K562 (cell line): ENCODE measurements at regions not wholly inside any gene's neighbourhood (a gene's known extent, or its start where the extent isn't known, plus 50 kb on each side); places are given as distances from the start of the nearest gene placed in this dataset.

Experiments used
- BACH1 ChIP-seq: fragments of 200-800 bp; sonication (Bioruptor generic); IDR thresholded peaks from 2 replicates; pipeline ENCODE4 v1.6.1; 2016; ENCODE audit warnings: missing genetic modification characterization, missing compliant biosample characterization
- BRCA1 ChIP-seq, 2 experiments: fragments of 450-650 bp in 1 of 2; sonication (generic) in 1 of 2; formaldehyde crosslinking in 1 of 2; IDR thresholded peaks; 2 replicates each; pipeline versions ENCODE4 v1.5.0 to v1.6.1; 2017 to 2020; ENCODE audit warnings: mild to moderate bottlenecking in 1 of 2, missing genetic modification reagents in 1 of 2
- BRD4 ChIP-seq: fragments of 200-600 bp; sonication (generic); IDR thresholded peaks from 2 replicates; pipeline ENCODE4 v1.6.1; 2017; ENCODE audit warnings: inconsistent platforms
- CHD2 ChIP-seq: IDR thresholded peaks from 2 replicates; pipeline ENCODE4 v1.6.1; 2011; ENCODE audit warnings: low read depth, low read length
- CHD4 ChIP-seq: fragments of 200-600 bp; sonication (generic); IDR thresholded peaks from 3 replicates; pipeline ENCODE4 v1.6.1; 2012; ENCODE audit warnings: low read depth, mild to moderate bottlenecking, mixed read lengths, low read length, inconsistent platforms; ENCODE audit not compliant: insufficient read depth, insufficient replicate concordance, poor library complexity, severe bottlenecking
- DMBX1 ChIP-seq: fragments of 250-450 bp; sonication (Bioruptor Pico); IDR thresholded peaks from 2 replicates; pipeline ENCODE4 v1.8.0; 2022; ENCODE audit warnings: inconsistent platforms, mild to moderate bottlenecking, moderate library complexity, borderline replicate concordance
- E2F1 ChIP-seq: sonication (generic); formaldehyde crosslinking; IDR thresholded peaks from 2 replicates; pipeline ENCODE4 v1.8.1; 2023; ENCODE audit warnings: mild to moderate bottlenecking, missing genetic modification reagents, moderate library complexity
- FOXA1 ChIP-seq: fragments of 450-650 bp; IDR thresholded peaks from 2 replicates; pipeline ENCODE4 v1.6.1; 2016; ENCODE audit warnings: mild to moderate bottlenecking, borderline replicate concordance
- HNRNPL ChIP-seq: fragments of 200-400 bp; formaldehyde crosslinking; IDR thresholded peaks from 2 replicates; pipeline ENCODE4 v1.6.1; 2017; ENCODE audit warnings: low read depth, mild to moderate bottlenecking, low read length
- LCOR ChIP-seq: sonication (generic); formaldehyde crosslinking; IDR thresholded peaks from 2 replicates; pipeline ENCODE4 v1.8.0; 2022; ENCODE audit warnings: mild to moderate bottlenecking, missing genetic modification reagents
- MYNN ChIP-seq, 2 experiments: sonication (generic); formaldehyde crosslinking in 1 of 2; IDR thresholded peaks; 2 replicates each; pipeline versions ENCODE4 v1.5.0 to v1.6.1; 2016 to 2020; ENCODE audit warnings: antibody characterized with exemption in 1 of 2, missing genetic modification reagents in 1 of 2
- NCOA4 ChIP-seq: fragments of 450-650 bp; IDR thresholded peaks from 2 replicates; pipeline ENCODE4 v1.6.1; 2018; ENCODE audit warnings: mild to moderate bottlenecking; ENCODE audit not compliant: partially characterized antibody
- NFIC ChIP-seq: fragments of 450-650 bp; IDR thresholded peaks from 2 replicates; pipeline ENCODE4 v1.6.1; 2017; ENCODE audit warnings: mild to moderate bottlenecking, inconsistent platforms
- NRF1 ChIP-seq, 2 experiments: fragments of 450-650 bp; IDR thresholded peaks in 1 of 2; conservative IDR thresholded peaks in 1 of 2; 2 replicates each; pipeline ENCODE4 v1.6.1; 2014; ENCODE audit warnings: mild to moderate bottlenecking in 2 of 2
- PHF21A ChIP-seq: fragments of 450-650 bp; IDR thresholded peaks from 2 replicates; pipeline ENCODE4 v1.6.1; 2017; ENCODE audit warnings: low read depth, borderline replicate concordance
- PPARD ChIP-seq: fragments of 250-450 bp; sonication (Bioruptor Pico); IDR thresholded peaks from 2 replicates; pipeline ENCODE4 v1.8.0; 2022; ENCODE audit warnings: inconsistent platforms, mild to moderate bottlenecking, moderate library complexity
- PTRF ChIP-seq: fragments of 450-650 bp; IDR thresholded peaks from 2 replicates; pipeline ENCODE4 v1.6.1; 2016; ENCODE audit warnings: mild to moderate bottlenecking, missing genetic modification characterization, missing compliant biosample characterization
- RFX1 ChIP-seq: fragments of 450-650 bp; IDR thresholded peaks from 2 replicates; pipeline ENCODE4 v1.6.1; 2016; ENCODE audit warnings: mild to moderate bottlenecking, moderate library complexity
- TAF7 ChIP-seq: fragments of 450-650 bp; IDR thresholded peaks from 2 replicates; pipeline ENCODE4 v1.6.1; 2016; ENCODE audit warnings: missing genetic modification characterization, missing compliant biosample characterization
- YY1 ChIP-seq, 3 experiments: IDR thresholded peaks; 2 replicates each; pipeline ENCODE4 v1.6.1; 2011; ENCODE audit warnings: low read length in 2 of 3, mild to moderate bottlenecking in 2 of 3, moderate library complexity in 2 of 3, borderline replicate concordance in 1 of 3, control low read depth in 1 of 3, low read depth in 1 of 3; ENCODE audit not compliant: insufficient read depth in 3 of 3, insufficient replicate concordance in 2 of 3, control insufficient read depth in 1 of 3, insufficient read length in 1 of 3; ENCODE audit errors: extremely low read depth in 1 of 3
- ZBTB2 ChIP-seq: fragments of 450-650 bp; IDR thresholded peaks from 2 replicates; pipeline ENCODE4 v1.6.1; 2016; ENCODE audit warnings: antibody characterized with exemption
- ZBTB26 ChIP-seq: fragments of 450-650 bp; formaldehyde crosslinking; IDR thresholded peaks from 2 replicates; pipeline ENCODE4 v1.4.0; 2022; ENCODE audit warnings: missing genetic modification characterization
- ZC3H11A ChIP-seq: IDR thresholded peaks from 2 replicates; pipeline ENCODE4 v1.6.1; 2012; ENCODE audit warnings: low read depth, low read length, improper control_type of control experiment
- ZNF41 ChIP-seq: fragments of 250-450 bp; sonication (Bioruptor Pico); conservative IDR thresholded peaks from 2 replicates; pipeline ENCODE4 v1.4.0; 2020; ENCODE audit warnings: mild to moderate bottlenecking
- ZNF780A ChIP-seq: fragments of 250-450 bp; sonication (Bioruptor Pico); IDR thresholded peaks from 2 replicates; pipeline ENCODE4 v1.5.0; 2021; ENCODE audit warnings: mild to moderate bottlenecking

- 0 out of 2 replicates have a peak, but pooled peaks have one; percentile 30 for TF ChIP-seq ZBTB26 (CRISPR knock-in tag)
- no peak for TF ChIP-seq YY1 (IDR thresholded peaks at IDR 0.05; ENCODE audit: borderline replicate concordance in 1 of 3, control insufficient read depth in 1 of 3, extremely low read depth in 1 of 3, insufficient read depth in 3 of 3, insufficient read length in 1 of 3, insufficient replicate concordance in 2 of 3, low read depth in 1 of 3, low read length in 2 of 3)
- peak; percentile 98 for TF ChIP-seq BACH1 (tag)
- no peak for TF ChIP-seq PHF21A
- TF ChIP-seq LCOR: no peak
- TF ChIP-seq MYNN (IDR thresholded peaks at IDR 0.05): no peak
- TF ChIP-seq MYNN (CRISPR knock-in tag; IDR thresholded peaks at IDR 0.05): no peak
- no peak for TF ChIP-seq CHD2
- TF ChIP-seq BRD4: no peak; the same call in 1 of the 2 replicates
- no peak for TF ChIP-seq RFX1
- TF ChIP-seq ZBTB2: no peak
- TF ChIP-seq ZNF780A: no peak
- TF ChIP-seq FOXA1: no peak
- TF ChIP-seq NCOA4: no peak
- no peak for TF ChIP-seq ZNF41 (CRISPR knock-in tag)
- no peak for TF ChIP-seq PPARD
- peak; percentile 77; the same call in 1 of the 2 replicates for TF ChIP-seq DMBX1 (CRISPR knock-in tag)
- no peak for TF ChIP-seq CHD4
- no peak for TF ChIP-seq ZC3H11A
- no peak for TF ChIP-seq TAF7 (tag)
- no peak for TF ChIP-seq PTRF (tag)
- no peak for TF ChIP-seq HNRNPL
- peak in 1 of 2 experiments; percentile 8; a peak in 1 of 4 replicates for TF ChIP-seq NRF1 (conservative IDR thresholded peaks at IDR 0.05 in 1 of 2, IDR thresholded peaks at IDR 0.05 in 1 of 2)
- TF ChIP-seq BRCA1 (IDR thresholded peaks at IDR 0.05): no peak
- TF ChIP-seq BRCA1 (CRISPR knock-in tag; IDR thresholded peaks at IDR 0.05): no peak
- no peak for TF ChIP-seq E2F1
- no peak for TF ChIP-seq NFIC
Measured at GRCh38 chr12:25692115-25693035, 139.3 kb upstream of the LMNTD1 start (continued).
